NCI-H460 (cell line): ENCODE measurements at regions not wholly inside any gene's neighbourhood (a gene's known extent, or its start where the extent isn't known, plus 50 kb on each side); places are given as distances from the start of the nearest gene placed in this dataset.

Experiments used
- DNase-seq: peaks from one replicate; pipeline ENCODE4 v3.0.0-alpha.2; 2016; ENCODE audit warnings: low read depth; ENCODE audit errors: extremely low read depth
- small RNA-seq, 2 experiments: library from RNA; depleted of rRNA; stranded (forward); fragments of <200 nt; gene quantifications; one replicate each; pipeline ENCODE3, GENCODE V24; 2014

DNA sequence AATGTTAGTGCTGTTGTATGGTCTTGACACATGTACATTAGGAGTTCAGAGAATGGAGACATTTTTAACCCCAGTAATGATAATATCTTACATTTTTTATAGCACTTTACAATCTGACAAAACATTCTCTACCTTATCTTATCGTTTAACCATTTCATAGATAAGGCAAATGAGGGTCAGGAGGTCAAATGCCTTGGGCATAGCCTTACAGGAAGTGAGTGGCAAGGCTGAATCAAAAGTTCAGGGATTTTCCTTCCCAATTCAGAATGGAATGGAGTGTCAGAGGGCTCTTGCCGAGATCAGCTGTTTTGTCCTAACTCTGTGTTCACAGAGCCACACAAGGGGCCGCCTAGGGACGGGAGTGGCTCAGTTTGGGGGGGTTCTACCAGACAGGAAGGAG lies 57.6 kb upstream of the AK4 start:
- DNase-seq = no peak

DNA sequence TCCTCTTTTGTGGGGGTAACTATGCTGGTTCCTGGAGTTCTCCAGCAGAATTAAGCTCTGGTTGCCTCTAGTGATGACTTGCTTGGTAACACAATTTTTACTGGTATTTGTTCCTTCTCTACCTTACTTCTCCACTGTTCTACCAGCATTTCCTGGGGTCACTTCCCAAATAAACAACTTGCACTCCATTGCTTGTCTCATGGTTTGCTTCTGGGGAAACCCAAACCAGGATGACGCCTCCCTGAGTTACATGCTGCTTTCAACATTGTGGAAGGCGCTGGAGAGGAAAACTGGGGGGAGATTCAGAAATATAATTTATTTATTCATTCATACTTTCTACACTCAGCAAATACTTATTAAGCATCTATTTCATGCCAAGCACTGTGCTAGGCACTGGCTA lies 55.3 kb upstream of the AK4 start:
- no peak for DNase-seq

DNA sequence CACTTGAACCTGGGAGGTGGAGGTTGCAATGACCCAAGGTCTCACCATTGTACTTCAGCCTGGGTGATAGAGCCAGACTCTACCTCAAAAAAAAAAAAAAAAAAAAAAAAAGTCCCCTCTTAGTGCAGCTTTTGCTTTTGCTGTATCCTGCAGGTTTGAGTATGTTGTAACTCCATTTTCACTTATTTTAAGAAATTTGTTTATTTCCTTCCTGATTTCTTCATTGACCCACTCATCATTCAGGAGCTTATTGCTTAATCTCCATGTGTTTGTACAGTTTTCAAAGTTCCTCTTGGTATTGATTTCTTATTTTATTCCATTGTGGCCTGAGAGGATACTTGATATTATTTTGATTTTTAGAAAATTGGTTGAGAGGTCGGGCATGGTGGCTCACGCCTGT lies 50.9 kb upstream of the AK4 start:
- no peak for DNase-seq

Small RNAs in the stretch of these regions (small RNA-seq; reads per million reads assigned to genes)
- gene MIR101-1 (0.10 to 0.88 reads per million in 2 experiments), gene MIR3671 (0 reads per million in 2 experiments), gene MRPS21P1 (0 to 0.06 reads per million in 2 experiments), gene RNU6-1176P (0 reads per million in 2 experiments)
